ENCODE measurements at regions not wholly inside any gene's neighbourhood (a gene's known extent, or its start where the extent isn't known, plus 50 kb on each side); places are given as distances from the start of the nearest gene placed in this dataset.

GRCh38 chr16:6698548-6698947 lies 634.1 kb upstream of the RBFOX1 start:
- no peak overlapping the region for H4K8ac ChIP-seq (ENCODE audit: low read depth in 2 of 2, low read length in 2 of 2)
- no peaks in the 10 kb centered on the region for H4K20me1 ChIP-seq (ENCODE audit: insufficient read depth, low read length)
- DNase-seq (no peak), ATAC-seq (ENCODE audit: low read depth) (no peak)
- H2BK15ac ChIP-seq (ENCODE audit: low read depth, low read length) = no peak overlapping the region
- intact Hi-C loops (cut with micrococcal nuclease) (no loop called here), in situ Hi-C loops (cut with MboI; ENCODE audit: low sequenced_read_pairs) (no loop called here), dilution Hi-C loops (cut with HindIII; ENCODE audit: low sequenced_read_pairs, unreplicated experiment) (no loop called here)
- H2BK20ac ChIP-seq (ENCODE audit: low read depth, low read length) = no peak overlapping the region
- ChIA-PET CTCF (no interaction called here), POLR2A (ENCODE audit: unreplicated experiment) (no interaction called here)
- no peaks in the 10 kb centered on the region for H3K27me3 ChIP-seq (ENCODE audit: control insufficient read depth, insufficient read depth, low read length)
- H3K18ac ChIP-seq (ENCODE audit: low read depth, low read length) = no peak overlapping the region
- no peak overlapping the region for H3K4me3 ChIP-seq (ENCODE audit: insufficient read depth, low read depth, low read length)
- no peak overlapping the region for H2BK5ac ChIP-seq (ENCODE audit: low read depth, low read length, poor library complexity, severe bottlenecking)
- H3K79me1 ChIP-seq (ENCODE audit: low read depth in 1 of 2, low read length in 2 of 2) = no peaks in the 10 kb centered on the region
- no CpG with 5 or more reads among the region's 7 CpGs for WGBS, 2 experiments (ENCODE audit: extremely low coverage in 2 of 2, insufficient read length in 1 of 2)
- no peaks in the 10 kb centered on the region for H3K9me1 ChIP-seq (ENCODE audit: insufficient read depth, low read length)
- no peak overlapping the region for H2AK9ac ChIP-seq (replicated peaks; ENCODE audit: low read depth, low read length, poor library complexity)
- no peak overlapping the region for H4K5ac ChIP-seq (ENCODE audit: low read depth, low read length)
- H3K9me3 ChIP-seq (ENCODE audit: control insufficient read depth, insufficient read depth, low read length) = peaks cover 11% of the 10 kb centered on the region
- no peak overlapping the region for H3K14ac ChIP-seq (replicated peaks; ENCODE audit: low read depth, low read length)
- H3K27ac ChIP-seq (ENCODE audit: insufficient read depth, low read length) = no peak overlapping the region
- no peak for TF ChIP-seq RCOR1 (IDR thresholded peaks at IDR 0.05; ENCODE audit: insufficient replicate concordance, low read length)
- TF ChIP-seq MAFK (IDR thresholded peaks at IDR 0.05; ENCODE audit: low read depth, low read length) = no peak
- TF ChIP-seq ELK1 (IDR thresholded peaks at IDR 0.05; ENCODE audit: borderline replicate concordance, low read depth, low read length) = no peak
- no peak for TF ChIP-seq MAZ (IDR thresholded peaks at IDR 0.05; ENCODE audit: borderline replicate concordance, low read depth, low read length)
- TF ChIP-seq POLR2A (IDR thresholded peaks at IDR 0.05; ENCODE audit: low read depth, low read length) = no peak
- no peak for TF ChIP-seq MXI1 (IDR thresholded peaks at IDR 0.05; ENCODE audit: borderline replicate concordance, low read depth, low read length)
- no peak for TF ChIP-seq BHLHE40 (IDR thresholded peaks at IDR 0.05; ENCODE audit: low read depth, low read length)
- TF ChIP-seq RAD21 (IDR thresholded peaks at IDR 0.05; ENCODE audit: low read length) = no peak
- no peak for TF ChIP-seq CEBPB (IDR thresholded peaks at IDR 0.05; ENCODE audit: low read depth, low read length)
- TF ChIP-seq USF2 (IDR thresholded peaks at IDR 0.05; ENCODE audit: low read depth, low read length) = no peak
- no peak overlapping the region for H3K9ac ChIP-seq (ENCODE audit: low read depth, low read length)
- no peak overlapping the region for H2AFZ ChIP-seq (replicated peaks; ENCODE audit: low read length, poor library complexity)
- no TSS peak for BruUV-seq (replicated peaks)
- H3K56ac ChIP-seq (ENCODE audit: extremely low read depth, insufficient read depth, low read length) = no peak overlapping the region
- no peak overlapping the region for H4K91ac ChIP-seq (ENCODE audit: insufficient read depth, low read depth, low read length)
- H3K4me1 ChIP-seq (ENCODE audit: control insufficient read depth, insufficient read depth, low read length) = no peaks in the 10 kb centered on the region
- H3K4me2 ChIP-seq (ENCODE audit: low read depth, low read length) = no peak overlapping the region
- H3K36me3 ChIP-seq (ENCODE audit: control insufficient read depth, insufficient read depth, low read length) = no peaks in the 10 kb centered on the region
- no peak overlapping the region for H3K23ac ChIP-seq (ENCODE audit: low read depth, low read length)
- H3K4ac ChIP-seq (ENCODE audit: low read depth, low read length) = no peak overlapping the region
- no peak overlapping the region for H2AK5ac ChIP-seq (ENCODE audit: low read depth, low read length)
- no peak overlapping the region for H2BK120ac ChIP-seq (ENCODE audit: low read depth, low read length)
